Choroid plexus epithelial cell (primary cell): ENCODE measurements at regions not wholly inside any gene's neighbourhood (a gene's known extent, or its start where the extent isn't known, plus 50 kb on each side); places are given as distances from the start of the nearest gene placed in this dataset.

Experiments used
- DNase-seq: peaks from one replicate; pipeline ENCODE4 v3.0.0-alpha.2; 2010; ENCODE audit warnings: low read depth
- H3K4me3 ChIP-seq: 2 replicates; pipeline ENCODE4 v1.5.1; 2011; ENCODE audit warnings: low read depth, mild to moderate bottlenecking, control low read depth, low read length, moderate library complexity
- TF ChIP-seq, protein P1 (sequence below): conservative IDR thresholded peaks from 2 replicates; pipeline ENCODE4 v1.5.1; 2011; ENCODE audit warnings: low read depth, mild to moderate bottlenecking, control low read depth, inconsistent platforms, low read length, moderate library complexity

DNA sequence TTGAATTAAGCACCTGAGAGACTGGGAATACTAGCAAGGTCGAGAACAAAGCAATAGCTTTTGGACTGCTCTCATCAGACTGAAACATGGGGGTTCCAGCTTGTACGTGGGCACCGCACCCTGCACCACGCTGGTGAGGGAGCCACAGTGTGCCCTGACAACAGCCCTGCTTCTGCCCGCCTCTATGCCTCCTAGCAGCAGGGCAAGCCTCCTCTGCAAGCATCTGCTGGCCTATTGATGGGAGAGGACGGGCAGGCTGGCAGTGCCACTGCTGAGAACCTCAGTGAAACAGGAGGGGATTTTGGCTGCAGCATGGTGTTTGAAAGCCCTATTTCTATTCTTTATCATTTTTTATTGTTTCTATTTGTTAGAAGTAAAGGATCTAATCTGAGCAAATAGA, 146.1 kb upstream of the OTOS start:
- no peak for DNase-seq
- TF ChIP-seq, protein P1, sequence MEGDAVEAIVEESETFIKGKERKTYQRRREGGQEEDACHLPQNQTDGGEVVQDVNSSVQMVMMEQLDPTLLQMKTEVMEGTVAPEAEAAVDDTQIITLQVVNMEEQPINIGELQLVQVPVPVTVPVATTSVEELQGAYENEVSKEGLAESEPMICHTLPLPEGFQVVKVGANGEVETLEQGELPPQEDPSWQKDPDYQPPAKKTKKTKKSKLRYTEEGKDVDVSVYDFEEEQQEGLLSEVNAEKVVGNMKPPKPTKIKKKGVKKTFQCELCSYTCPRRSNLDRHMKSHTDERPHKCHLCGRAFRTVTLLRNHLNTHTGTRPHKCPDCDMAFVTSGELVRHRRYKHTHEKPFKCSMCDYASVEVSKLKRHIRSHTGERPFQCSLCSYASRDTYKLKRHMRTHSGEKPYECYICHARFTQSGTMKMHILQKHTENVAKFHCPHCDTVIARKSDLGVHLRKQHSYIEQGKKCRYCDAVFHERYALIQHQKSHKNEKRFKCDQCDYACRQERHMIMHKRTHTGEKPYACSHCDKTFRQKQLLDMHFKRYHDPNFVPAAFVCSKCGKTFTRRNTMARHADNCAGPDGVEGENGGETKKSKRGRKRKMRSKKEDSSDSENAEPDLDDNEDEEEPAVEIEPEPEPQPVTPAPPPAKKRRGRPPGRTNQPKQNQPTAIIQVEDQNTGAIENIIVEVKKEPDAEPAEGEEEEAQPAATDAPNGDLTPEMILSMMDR = no peak
- no peak overlapping the region for H3K4me3 ChIP-seq

DNA sequence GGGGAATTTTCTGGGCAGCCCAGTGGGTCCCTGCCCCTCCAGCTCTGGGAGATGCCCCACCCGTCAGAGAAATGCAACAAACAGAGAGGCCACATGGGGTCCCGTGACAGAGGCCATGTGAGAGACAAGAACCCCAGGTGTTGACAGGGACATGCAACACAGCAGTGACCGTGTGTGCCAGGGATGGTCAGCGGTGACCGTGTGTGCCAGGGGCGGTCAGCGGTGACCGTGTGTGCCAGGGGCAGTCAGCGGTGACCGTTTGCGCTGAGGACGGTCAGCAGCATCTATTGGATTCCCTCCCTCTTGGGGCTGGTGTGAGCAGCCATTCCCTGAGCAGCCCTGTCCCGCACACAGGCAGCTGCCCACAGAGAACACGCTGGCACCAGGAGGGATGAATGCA, 146.6 kb upstream of the OTOS start:
- TF ChIP-seq, protein P1 = no peak
- no peak for DNase-seq
- no peak overlapping the region for H3K4me3 ChIP-seq

DNA sequence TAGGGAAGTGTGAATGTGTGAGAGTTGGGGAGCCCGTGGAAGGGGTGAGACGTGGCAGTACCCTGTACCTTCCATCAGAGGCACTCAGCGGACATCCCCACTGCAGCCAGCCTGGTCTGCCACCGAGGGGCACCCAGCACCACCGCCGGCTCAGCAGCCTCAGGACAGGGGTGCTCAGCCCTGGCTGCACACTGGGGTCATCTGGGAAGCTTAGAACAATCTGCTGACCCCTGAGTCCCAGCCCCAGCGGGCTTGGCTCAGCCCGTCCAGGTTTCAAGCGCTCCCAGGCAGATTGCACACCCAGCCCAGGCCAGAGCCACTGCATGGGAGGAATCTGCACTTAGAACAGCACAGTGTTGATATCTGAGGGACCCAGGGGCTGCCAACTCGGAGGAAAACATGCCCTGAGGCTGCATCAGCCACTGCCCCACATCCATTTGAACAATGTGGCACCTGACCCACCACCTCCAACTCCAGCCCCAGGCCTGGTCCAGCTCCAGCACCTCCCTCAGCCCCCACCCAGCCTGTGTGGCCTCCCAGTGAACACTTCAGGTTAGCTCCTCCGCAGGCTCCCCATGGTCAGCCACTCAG, 147.1 kb upstream of the OTOS start:
- DNase-seq = no peak
- TF ChIP-seq, protein P1 = no peak
- no peak overlapping the region for H3K4me3 ChIP-seq

- H3K4me3 ChIP-seq = no peak overlapping the region
- DNase-seq = no peak
These were observed 147.4 kb upstream of the GPC1 start for GRCh38 chr2:240288087-240288521.

GRCh38 chr2:240289701-240290431, 145.6 kb upstream of the GPC1 start:
- H3K4me3 ChIP-seq = no peak overlapping the region
- DNase-seq = no peak
- TF ChIP-seq, protein P1 = no peak

More at GRCh38 chr2:240288087-240288521, 147.4 kb upstream of the GPC1 start:
- TF ChIP-seq, protein P1 = no peak

GRCh38 chr2:240290432-240291336, 144.8 kb upstream of the GPC1 start:
- H3K4me3 ChIP-seq = no peak overlapping the region
- TF ChIP-seq, protein P1 = no peak
- DNase-seq = no peak
